GM19452 (cell line): ENCODE measurements at regions not wholly inside any gene's neighbourhood (a gene's known extent, or its start where the extent isn't known, plus 50 kb on each side); places are given as distances from the start of the nearest gene placed in this dataset.
A peak's percentile ranks its signal among the peaks of the same experiment; 100 is the strongest.
"Not testable (repeated sequence)": the region's sequence is repeated elsewhere in the genome, so short reads cannot be mapped to it uniquely, and the experiment has no call there.

ENCODE experiments used
- ATAC-seq: cut with Tn5 transposase; IDR thresholded peaks from one replicate; pipeline ENCODE4 v1.9.1; 2021; ENCODE audit not compliant: unreplicated experiment

DNA sequence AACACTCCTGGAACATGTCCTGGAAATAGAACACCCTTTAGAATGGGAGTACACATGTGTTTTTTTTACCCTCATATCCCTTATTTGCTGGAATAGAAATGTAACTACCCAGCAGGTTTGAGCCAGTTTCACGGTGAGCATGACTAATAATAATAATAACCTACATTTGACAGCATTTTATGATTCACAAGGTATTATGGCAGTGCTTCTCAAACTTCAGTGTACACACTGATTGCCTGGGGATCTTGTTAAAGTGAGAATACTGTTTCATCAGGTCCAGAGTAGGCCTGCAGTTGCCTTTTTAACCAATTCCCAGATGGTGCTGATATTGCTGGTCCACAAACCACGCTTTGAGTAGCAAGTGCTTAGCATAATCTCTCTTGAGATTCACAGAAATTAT is 63.9 kb downstream of the NFKBIZ start:
- no peak for ATAC-seq

DNA sequence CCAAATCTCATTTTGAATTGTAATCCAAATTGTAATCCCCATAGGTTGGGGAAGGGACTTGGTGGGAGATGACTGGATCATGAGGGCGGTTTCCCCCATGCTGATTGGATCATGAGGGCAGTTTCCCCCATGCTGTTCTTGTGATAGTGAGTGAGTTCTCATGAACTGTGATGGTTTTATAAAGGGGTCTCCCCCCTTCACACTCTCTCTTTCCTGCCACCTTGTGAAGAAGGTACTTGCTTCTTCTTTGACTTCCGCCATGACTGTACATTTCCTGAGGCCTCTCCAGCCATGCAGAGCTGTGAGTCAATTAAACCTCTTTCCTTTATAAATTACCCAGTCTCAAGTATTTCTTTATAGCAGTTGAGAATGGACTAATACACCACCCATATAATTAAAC is 68.4 kb downstream of the NFKBIZ start:
- ATAC-seq, result not testable (repeated sequence)

GRCh38 chr3:101922151-101922725 is 72.9 kb downstream of the NFKBIZ start:
- ATAC-seq, result not testable (repeated sequence)

DNA sequence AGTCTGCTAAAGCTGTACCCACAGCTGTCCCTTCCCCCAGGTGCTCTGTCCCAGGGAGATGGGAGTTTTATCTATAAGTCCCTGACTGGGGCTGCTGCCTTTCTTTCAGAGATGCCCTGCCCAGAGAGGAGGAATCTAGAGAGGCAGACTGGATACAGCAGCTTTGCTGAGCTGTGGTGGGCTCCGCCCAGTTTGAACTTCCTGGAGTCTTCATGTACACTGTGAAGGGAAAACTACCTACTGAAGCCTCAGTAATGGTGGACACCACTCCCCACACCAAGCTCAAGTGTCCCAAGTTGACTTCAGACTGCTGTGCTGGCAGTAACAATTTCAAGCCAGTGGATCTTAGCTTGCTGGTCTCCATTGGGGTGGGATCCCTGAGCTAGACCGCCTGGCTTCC is 75.3 kb downstream of the NFKBIZ start:
- not testable (repeated sequence) for ATAC-seq

GRCh38 chr3:101925124-101925523 is 75.8 kb downstream of the NFKBIZ start:
- not testable (repeated sequence) for ATAC-seq

DNA sequence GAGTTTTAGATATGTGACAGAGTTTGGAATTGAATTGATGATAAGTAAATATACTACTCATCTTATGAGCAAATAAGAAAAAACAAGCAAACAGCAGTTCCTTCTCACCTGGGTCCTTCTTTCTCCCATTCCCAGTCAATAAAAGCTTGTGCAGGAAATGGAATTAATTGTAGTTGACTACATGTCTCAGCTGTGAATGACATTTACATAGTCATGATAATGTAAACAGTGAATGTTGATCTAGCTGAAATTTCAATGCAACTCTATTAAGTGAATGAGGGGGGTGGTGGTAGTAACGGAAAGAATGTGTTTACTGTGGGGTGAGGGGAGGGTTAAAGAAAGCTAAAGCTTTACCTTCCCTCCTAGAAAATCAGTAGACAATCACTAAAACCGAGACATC is 76.2 kb downstream of the NFKBIZ start:
- no peak for ATAC-seq

GRCh38 chr3:101926594-101927105 is 77.3 kb downstream of the NFKBIZ start:
- no peak for ATAC-seq

- ATAC-seq, result no peak
Measured at GRCh38 chr3:101928890-101929289, 79.6 kb downstream of the NFKBIZ start.

- ATAC-seq, result no peak
Measured at GRCh38 chr3:101931081-101931480, 81.8 kb downstream of the NFKBIZ start.

DNA sequence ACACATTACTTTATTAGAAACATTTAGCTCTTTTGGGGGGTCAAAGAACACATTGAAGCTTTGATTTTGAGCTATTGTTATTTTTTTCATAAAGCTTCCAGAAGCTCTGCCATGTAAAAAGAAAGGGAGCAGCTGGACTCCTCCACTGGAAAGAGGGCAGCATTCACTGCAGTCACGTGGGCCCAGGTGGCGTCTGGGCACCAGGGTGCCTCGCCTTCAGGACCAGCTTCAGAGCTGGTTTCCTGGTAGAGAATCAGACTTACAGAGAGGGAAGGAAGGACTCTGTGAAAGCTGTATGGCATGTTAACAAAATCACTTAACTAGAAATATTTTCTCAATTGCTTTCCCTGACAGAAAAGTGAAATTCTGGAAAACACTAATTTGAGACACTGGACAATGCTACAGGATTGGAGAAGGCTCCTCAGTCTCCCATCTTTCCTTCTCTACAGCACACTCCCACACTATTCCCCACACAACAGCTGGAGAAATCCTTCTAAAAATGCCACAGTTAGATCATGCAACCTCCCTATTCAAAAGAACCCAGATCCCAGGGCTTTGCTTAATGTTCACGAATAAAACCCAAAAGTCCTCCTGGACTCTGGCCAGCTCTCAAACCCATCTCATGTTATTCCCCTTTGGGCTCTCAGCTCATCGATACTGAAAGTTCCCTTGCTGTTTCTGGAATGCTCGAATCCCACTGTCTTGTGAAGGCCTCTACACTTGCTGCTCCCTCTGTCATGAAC is 83.2 kb downstream of the NFKBIZ start:
- ATAC-seq, result no peak

GRCh38 chr3:101936419-101937356 is 87.4 kb downstream of the NFKBIZ start:
- ATAC-seq, result peak; percentile 89

DNA sequence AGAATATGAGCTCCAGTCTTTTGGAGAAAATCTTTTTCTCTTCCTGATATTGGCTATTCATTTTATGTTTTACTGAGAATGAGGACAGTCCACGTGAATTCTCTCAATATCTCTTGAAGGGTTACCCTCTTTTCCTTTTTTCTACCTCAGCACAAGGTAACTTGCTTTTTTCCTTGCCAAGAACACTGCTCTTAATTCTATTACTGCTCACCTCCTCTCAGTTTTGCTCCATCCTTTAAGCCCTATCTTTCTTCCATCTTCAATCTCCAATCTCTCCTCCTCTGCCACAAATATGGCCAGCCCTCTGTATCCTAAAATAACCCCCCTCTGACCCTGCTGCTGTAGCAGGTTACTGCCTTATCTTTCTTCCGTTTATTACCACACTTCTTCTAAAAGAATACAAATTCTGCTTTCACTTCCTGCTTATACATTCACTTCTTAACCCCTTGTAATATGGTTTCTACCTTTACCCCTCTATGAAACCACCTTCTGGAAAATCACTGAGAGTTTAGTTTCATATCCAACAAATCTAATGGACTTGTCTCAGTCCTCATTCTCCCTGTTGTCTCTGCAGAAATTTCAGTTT is 89.0 kb downstream of the NFKBIZ start:
- ATAC-seq, result peak; percentile 40

GRCh38 chr3:101939361-101940049 is 90.2 kb downstream of the NFKBIZ start:
- ATAC-seq, result no peak

DNA sequence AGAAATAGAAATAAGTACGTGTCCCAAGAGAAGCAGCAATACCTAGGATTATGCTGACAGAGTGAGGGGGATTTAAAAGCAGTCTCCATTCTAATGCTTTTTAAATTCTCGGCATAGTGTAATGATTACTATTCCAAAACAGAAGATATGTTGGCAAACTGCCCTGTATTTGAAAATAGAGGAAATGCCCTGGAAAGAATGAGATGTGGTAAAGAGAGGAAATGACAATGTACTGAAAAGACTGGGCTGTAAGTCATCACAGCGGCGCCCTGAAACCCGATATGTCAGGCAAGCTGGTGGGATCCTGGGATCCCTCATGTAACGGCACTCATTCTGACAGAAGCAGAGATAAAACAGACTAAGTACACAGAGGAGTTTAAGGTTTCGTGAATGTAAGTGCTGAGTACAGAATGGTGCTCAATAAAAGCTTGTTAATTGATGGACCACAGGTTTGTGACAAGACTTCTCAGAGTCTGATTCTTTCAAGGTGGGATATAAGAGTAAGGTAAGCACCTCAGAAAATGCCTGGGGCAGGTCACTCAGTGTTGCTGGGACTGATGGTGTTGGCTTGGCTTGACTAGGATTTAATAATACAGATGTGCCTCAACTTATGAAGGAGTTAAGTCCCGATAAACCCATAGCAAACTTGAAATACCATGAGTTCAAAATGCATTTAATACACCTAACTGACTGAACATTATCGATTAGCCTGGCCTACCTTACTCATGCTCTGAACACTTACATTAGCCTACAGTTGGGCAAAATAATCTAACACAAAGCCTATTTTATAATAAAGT is 91.4 kb downstream of the NFKBIZ start:
- ATAC-seq, result no peak

GRCh38 chr3:101941318-101942040 is 92.2 kb downstream of the NFKBIZ start:
- ATAC-seq, result no peak

DNA sequence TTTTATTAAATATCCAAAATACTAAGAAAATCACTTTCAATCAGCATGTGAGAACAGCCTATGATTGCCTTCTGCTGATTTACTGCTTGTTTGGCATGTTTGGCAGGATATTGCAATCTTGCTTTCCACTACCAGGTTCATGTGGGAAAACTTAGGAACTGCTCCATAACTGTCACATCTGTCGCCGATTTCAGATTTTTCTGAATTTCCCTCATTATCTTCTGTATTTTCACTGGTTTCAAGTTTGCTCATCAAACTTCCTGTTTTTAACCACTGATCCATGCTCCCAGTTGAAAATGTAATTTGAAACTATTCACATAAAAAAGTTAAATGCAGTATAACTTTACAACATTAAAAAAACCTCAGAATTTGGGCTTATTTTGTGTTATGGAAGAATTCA is 93.0 kb downstream of the NFKBIZ start:
- ATAC-seq, result no peak

- ATAC-seq, result no peak
Measured at GRCh38 chr3:101943029-101943428, 93.7 kb downstream of the NFKBIZ start.

GRCh38 chr3:101944308-101944707 is 95.0 kb downstream of the NFKBIZ start:
- ATAC-seq, result no peak

- no peak for ATAC-seq
Measured at GRCh38 chr3:101945980-101946379, 96.7 kb downstream of the NFKBIZ start.
